AG09319 (cell line): ENCODE measurements at regions not wholly inside any gene's neighbourhood (a gene's known extent, or its start where the extent isn't known, plus 50 kb on each side); places are given as distances from the start of the nearest gene placed in this dataset.

ENCODE experiments used
- DNase-seq: peaks from one replicate; pipeline ENCODE4 v3.0.0-alpha.2; 2010; ENCODE audit warnings: low read depth; ENCODE audit errors: extremely low read depth
- CTCF ChIP-seq: IDR thresholded peaks from 2 replicates; pipeline ENCODE4 v1.5.1; 2011; ENCODE audit warnings: low read depth, mild to moderate bottlenecking, inconsistent platforms, low read length, moderate library complexity

- TF ChIP-seq CTCF = no peak
- DNase-seq = no peak
These were observed 242.0 kb downstream of the PTTG2 start for GRCh38 chr4:38202242-38202641.

GRCh38 chr4:38203609-38204008 is 243.4 kb downstream of the PTTG2 start:
- no peak for DNase-seq
- TF ChIP-seq CTCF = no peak

GRCh38 chr4:38204339-38205035 is 244.3 kb downstream of the PTTG2 start:
- no peak for DNase-seq
- TF ChIP-seq CTCF = no peak

- no peak for TF ChIP-seq CTCF
- DNase-seq = no peak
These were observed 245.1 kb downstream of the PTTG2 start for GRCh38 chr4:38205261-38205660.

GRCh38 chr4:38207110-38207457 is 246.9 kb downstream of the PTTG2 start:
- DNase-seq = no peak
- no peak for TF ChIP-seq CTCF

GRCh38 chr4:38209654-38210053 is 249.5 kb downstream of the PTTG2 start:
- no peak for TF ChIP-seq CTCF

GRCh38 chr4:38210396-38211114 is 250.4 kb downstream of the PTTG2 start:
- DNase-seq = no peak

More at GRCh38 chr4:38209654-38210053, 249.5 kb downstream of the PTTG2 start:
- DNase-seq = no peak

More at GRCh38 chr4:38210396-38211114, 250.4 kb downstream of the PTTG2 start:
- TF ChIP-seq CTCF = no peak
